ENCODE measurements at regions not wholly inside any gene's neighbourhood (a gene's known extent, or its start where the extent isn't known, plus 50 kb on each side); places are given as distances from the start of the nearest gene placed in this dataset.

DNA sequence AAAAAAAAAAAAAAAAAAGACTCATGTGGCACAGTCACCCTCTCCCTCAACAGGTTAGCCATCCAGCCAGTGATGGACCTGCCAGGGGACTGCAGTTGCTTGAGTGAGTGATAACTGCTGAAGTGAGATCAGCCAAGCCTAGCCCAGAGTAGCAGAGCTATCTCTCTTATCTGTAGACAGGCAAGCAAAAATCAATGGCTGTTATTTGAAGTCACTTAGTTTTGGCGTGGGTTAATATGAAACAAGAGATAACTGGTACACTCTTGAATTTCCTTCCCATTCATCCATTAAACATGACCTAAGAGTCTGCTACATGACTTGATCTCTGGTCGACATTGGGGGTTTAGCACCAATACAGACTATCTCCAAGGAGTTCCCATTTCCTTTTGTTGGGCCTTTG is 51.2 kb upstream of the TNIK start:
- TF ChIP-seq, protein P1, sequence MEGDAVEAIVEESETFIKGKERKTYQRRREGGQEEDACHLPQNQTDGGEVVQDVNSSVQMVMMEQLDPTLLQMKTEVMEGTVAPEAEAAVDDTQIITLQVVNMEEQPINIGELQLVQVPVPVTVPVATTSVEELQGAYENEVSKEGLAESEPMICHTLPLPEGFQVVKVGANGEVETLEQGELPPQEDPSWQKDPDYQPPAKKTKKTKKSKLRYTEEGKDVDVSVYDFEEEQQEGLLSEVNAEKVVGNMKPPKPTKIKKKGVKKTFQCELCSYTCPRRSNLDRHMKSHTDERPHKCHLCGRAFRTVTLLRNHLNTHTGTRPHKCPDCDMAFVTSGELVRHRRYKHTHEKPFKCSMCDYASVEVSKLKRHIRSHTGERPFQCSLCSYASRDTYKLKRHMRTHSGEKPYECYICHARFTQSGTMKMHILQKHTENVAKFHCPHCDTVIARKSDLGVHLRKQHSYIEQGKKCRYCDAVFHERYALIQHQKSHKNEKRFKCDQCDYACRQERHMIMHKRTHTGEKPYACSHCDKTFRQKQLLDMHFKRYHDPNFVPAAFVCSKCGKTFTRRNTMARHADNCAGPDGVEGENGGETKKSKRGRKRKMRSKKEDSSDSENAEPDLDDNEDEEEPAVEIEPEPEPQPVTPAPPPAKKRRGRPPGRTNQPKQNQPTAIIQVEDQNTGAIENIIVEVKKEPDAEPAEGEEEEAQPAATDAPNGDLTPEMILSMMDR (IDR thresholded peaks at IDR 0.05) = no peak
- TF ChIP-seq EZH2 (IDR thresholded peaks at IDR 0.05; ENCODE audit: borderline replicate concordance, insufficient read depth, low read depth, low read length, poor library complexity, severe bottlenecking) = no peak
